Esophagus muscularis mucosa (tissue), 4 donors: ENCODE measurements at regions not wholly inside any gene's neighbourhood (a gene's known extent, or its start where the extent isn't known, plus 50 kb on each side); places are given as distances from the start of the nearest gene placed in this dataset.
A peak's percentile ranks its signal among the peaks of the same experiment; 100 is the strongest.

ENCODE experiments used
- DNase-seq: peaks from one replicate; pipeline ENCODE4 v3.0.0-alpha.2; 2017; ENCODE audit errors: extremely low spot score
- H3K27ac ChIP-seq, 4 donors: fragments of 200-600 bp; sonication (generic); replicated peaks in 1 of 4; 1 replicate in 3 of 4; 2 replicates in 1 of 4; pipeline ENCODE4 v1.5.1; 2016 to 2019; ENCODE audit warnings: mild to moderate bottlenecking in 1 of 4
- H3K27me3 ChIP-seq, 4 donors: fragments of 200-600 bp; sonication (generic); one replicate each; pipeline versions ENCODE4 v1.5.1 to v1.6.0; 2016 to 2019
- H3K36me3 ChIP-seq, 4 donors: fragments of 200-600 bp; sonication (generic); one replicate each; pipeline ENCODE4 v1.5.1; 2016 to 2019
- H3K4me1 ChIP-seq, 4 donors: fragments of 200-600 bp; sonication (generic); one replicate each; pipeline ENCODE4 v1.5.1; 2016 to 2019
- H3K4me3 ChIP-seq, 4 donors: fragments of 200-600 bp; sonication (generic); 1 replicate in 2 of 4; 2 replicates in 2 of 4; pipeline ENCODE4 v1.5.1; 2016 to 2019; ENCODE audit warnings: mild to moderate bottlenecking in 4 of 4, moderate library complexity in 1 of 4
- H3K9me3 ChIP-seq, 4 donors: fragments of 200-600 bp; sonication (generic); 1 replicate in 3 of 4; 2 replicates in 1 of 4; pipeline ENCODE4 v1.5.1; 2016 to 2019
- EP300 ChIP-seq: sonication (generic); formaldehyde crosslinking; IDR thresholded peaks from one replicate; pipeline ENCODE4 v1.6.1; 2017; ENCODE audit warnings: antibody characterized with exemption
- POLR2A ChIP-seq: fragments of 450-650 bp; IDR thresholded peaks from one replicate; pipeline ENCODE4 v1.6.1; 2017; ENCODE audit warnings: antibody characterized with exemption, moderate library complexity, mild to moderate bottlenecking, low read depth
- POLR2AphosphoS5 ChIP-seq, 2 donors: sonication (generic); formaldehyde crosslinking; IDR thresholded peaks; one replicate each; pipeline ENCODE4 v1.6.1; 2017; ENCODE audit warnings: antibody characterized with exemption in 2 of 2
- WGBS: methylation state at CpG from one replicate; pipeline ENCODE4 v1.1.5; 2018; 5-methylcytosine and 5-hydroxymethylcytosine counted together
- intact Hi-C: fragments of 100-400 bp; cut with DNase I; formaldehyde crosslinking; loops from one replicate; pipeline ENCODE4 v1.15.1; 2023
- TF ChIP-seq, protein P1 (sequence below), 3 experiments: fragments of 200-600 bp in 2 of 3; fragments of 450-650 bp in 1 of 3; sonication (generic) in 2 of 3; IDR thresholded peaks; one replicate each; pipeline ENCODE4 v1.5.1; 2017 to 2019; ENCODE audit warnings: antibody characterized with exemption in 3 of 3, mild to moderate bottlenecking in 2 of 3, moderate library complexity in 1 of 3

DNA sequence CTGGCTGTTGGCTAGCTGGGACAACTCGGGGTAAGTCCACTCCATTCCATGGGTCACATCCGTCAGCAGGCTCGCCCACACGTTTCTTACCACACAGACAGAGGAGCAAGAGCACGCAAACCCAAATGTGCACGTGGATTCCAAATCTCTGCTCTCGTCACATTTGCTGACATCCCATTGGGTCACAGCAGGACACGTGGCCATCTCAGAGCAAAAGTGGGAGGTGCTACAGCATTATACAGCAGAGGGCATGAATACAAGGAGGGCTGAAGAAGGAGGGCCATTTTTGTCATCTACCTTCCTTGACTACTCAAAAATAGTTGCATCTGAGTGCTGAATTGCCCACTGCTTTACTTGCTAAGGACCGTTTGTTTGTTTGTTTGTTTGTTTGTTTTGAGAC, 84.7 kb downstream of the RBBP6 start:
- DNase-seq, result no peak
- intact Hi-C loops, result no loop called here
- Histone ChIP-seq H3K4me1 (no peaks in the 10 kb centered on the region), H3K36me3 (no peaks in the 10 kb centered on the region), H3K9me3 (no peaks in the 10 kb centered on the region), H3K27ac (no peak overlapping the region), H3K27me3 (no peaks in the 10 kb centered on the region), H3K4me3 (no peak overlapping the region)
- WGBS, result 82% methylated on average over 9 of the region's 9 CpGs
- TF ChIP-seq EP300 (no peak), POLR2AphosphoS5 (IDR thresholded peaks at IDR 0.05) (no peak)
- TF ChIP-seq, protein P1, sequence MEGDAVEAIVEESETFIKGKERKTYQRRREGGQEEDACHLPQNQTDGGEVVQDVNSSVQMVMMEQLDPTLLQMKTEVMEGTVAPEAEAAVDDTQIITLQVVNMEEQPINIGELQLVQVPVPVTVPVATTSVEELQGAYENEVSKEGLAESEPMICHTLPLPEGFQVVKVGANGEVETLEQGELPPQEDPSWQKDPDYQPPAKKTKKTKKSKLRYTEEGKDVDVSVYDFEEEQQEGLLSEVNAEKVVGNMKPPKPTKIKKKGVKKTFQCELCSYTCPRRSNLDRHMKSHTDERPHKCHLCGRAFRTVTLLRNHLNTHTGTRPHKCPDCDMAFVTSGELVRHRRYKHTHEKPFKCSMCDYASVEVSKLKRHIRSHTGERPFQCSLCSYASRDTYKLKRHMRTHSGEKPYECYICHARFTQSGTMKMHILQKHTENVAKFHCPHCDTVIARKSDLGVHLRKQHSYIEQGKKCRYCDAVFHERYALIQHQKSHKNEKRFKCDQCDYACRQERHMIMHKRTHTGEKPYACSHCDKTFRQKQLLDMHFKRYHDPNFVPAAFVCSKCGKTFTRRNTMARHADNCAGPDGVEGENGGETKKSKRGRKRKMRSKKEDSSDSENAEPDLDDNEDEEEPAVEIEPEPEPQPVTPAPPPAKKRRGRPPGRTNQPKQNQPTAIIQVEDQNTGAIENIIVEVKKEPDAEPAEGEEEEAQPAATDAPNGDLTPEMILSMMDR (IDR thresholded peaks at IDR 0.05), result no peak

DNA sequence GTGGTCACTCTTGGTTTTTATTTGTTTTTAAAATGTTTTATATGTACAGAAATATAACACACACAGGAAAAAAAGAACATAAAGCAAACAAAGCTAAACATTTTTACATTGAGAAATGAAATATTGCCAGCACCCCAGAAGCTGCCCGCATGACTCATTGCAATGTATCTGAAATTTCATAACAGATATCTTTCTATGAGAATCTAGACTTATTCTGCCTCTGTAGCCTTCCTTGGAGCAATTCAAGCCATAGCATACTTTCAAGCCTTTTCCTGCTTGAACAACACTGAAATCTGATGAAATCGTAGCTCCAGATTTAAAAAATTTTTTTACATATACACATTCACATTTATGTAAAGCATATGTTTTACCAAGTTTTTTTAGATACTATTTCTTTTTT, 86.9 kb downstream of the RBBP6 start:
- Histone ChIP-seq H3K27ac (no peak overlapping the region), H3K36me3 (no peaks in the 10 kb centered on the region), H3K9me3 (no peaks in the 10 kb centered on the region), H3K27me3 (no peaks in the 10 kb centered on the region), H3K4me1 (no peaks in the 10 kb centered on the region), H3K4me3 (no peak overlapping the region)
- DNase-seq, result no peak
- WGBS, result 75% methylated on average over 2 of the region's 2 CpGs
- intact Hi-C loops, result no loop called here
- TF ChIP-seq EP300, result no peak

DNA sequence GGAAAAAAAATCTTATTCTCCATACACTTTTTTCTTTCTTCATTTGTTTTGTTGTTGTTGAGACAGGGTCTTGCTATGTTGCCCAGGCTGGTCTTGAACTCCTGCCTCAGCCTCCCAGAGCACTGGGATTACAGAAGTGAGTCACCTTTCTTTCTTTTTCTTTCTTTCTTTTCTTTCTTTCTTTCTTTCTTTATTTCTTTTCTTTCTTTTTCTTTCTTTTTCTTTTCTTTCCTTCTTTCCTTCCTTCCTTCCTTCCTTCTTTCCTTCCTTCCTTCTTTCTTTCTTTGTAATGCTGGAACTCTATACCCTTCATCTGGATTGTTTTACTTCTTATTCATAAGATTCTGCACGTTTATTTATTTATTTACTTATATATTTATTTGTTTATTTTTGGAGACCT, 94.5 kb upstream of the TNRC6A start:
- intact Hi-C loops, result no loop called here
- H3K27ac ChIP-seq, result peak overlapping the region in 1 of 4 donors; percentile 52
- H3K4me3 ChIP-seq, result no peak overlapping the region
- WGBS, result 59% methylated on average over 1 of the region's 1 CpG
- H3K36me3 ChIP-seq, result no peaks in the 10 kb centered on the region
- H3K4me1 ChIP-seq, result peaks cover 14 to 21% (median 19%) of the 10 kb centered on the region in 4 donors
- no peak for DNase-seq
- TF ChIP-seq POLR2AphosphoS5 (IDR thresholded peaks at IDR 0.05), result no peak
- TF ChIP-seq, protein P1 (IDR thresholded peaks at IDR 0.05), result no peak
- TF ChIP-seq EP300, result no peak
- TF ChIP-seq POLR2A, result no peak
- no peaks in the 10 kb centered on the region for H3K9me3 ChIP-seq
- no peaks in the 10 kb centered on the region for H3K27me3 ChIP-seq

DNA sequence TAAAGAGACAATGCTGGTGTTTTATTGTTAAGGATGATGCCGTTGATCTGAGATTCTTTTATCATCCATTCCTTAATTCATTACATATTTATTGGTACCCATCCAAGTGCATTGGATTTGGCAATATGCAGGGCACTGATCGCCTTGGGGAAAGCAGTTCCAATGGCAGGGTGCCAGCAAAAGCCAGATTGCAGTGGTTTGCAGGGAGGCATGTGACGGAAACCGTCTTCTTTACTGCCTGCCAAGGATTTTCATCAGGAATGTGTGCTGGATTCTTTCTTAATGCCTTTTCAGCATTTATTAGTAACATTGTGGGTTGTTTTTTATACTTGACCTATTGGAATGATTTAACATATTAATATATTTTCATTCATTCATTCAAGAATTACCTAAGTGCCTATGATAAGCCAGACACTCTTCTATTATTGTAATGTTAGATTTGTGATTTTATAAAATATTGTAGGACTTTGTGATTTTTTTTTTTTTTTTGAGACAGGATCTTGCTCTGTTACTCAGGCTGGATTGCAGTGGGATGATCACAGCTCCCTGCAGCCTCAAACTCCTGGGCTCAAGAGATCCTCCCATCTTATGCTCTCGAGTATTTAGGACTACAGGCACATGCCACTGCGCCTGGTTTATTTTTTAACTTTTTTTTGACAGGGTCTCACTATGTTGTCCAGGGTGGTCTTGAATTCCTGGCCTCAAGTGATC, 93.4 kb upstream of the TNRC6A start:
- Histone ChIP-seq H3K27me3 (no peaks in the 10 kb centered on the region), H3K9me3 (no peaks in the 10 kb centered on the region), H3K27ac (peak overlapping the region; percentile 0 to 68 (median 48)), H3K4me3 (no peak overlapping the region), H3K4me1 (peaks cover 14 to 21% (median 19%) of the 10 kb centered on the region in 4 donors), H3K36me3 (no peaks in the 10 kb centered on the region)
- WGBS, result 17% methylated on average over 6 of the region's 6 CpGs
- TF ChIP-seq EP300 (no peak), POLR2AphosphoS5 (IDR thresholded peaks at IDR 0.05) (peak; percentile 64 to 65)
- no peak for DNase-seq
- intact Hi-C loops, result no loop called here

DNA sequence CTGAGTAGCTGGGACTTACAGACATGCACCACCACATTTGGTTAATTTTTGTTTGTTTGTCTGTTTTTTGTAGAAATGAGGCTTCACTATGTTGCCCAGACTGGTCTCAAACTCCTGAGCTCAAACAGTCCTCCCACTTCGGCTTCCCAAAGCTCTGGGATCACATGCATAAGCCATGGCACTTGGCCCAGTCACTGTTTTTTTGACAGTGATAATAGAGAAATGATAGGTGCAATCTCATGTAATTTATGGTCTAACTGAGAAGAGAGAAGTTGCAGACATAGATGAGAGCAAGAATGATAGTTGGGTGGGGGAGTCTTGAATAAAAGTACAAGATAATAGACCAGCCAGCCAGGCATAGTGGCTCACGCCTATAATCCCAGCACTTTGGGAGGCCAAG, 89.7 kb upstream of the TNRC6A start:
- Histone ChIP-seq H3K4me3 (no peak overlapping the region), H3K9me3 (no peaks in the 10 kb centered on the region), H3K4me1 (peaks cover 14 to 21% (median 19%) of the 10 kb centered on the region in 4 donors), H3K27ac (no peak overlapping the region), H3K36me3 (no peaks in the 10 kb centered on the region), H3K27me3 (no peaks in the 10 kb centered on the region)
- no peak for TF ChIP-seq POLR2A
- TF ChIP-seq EP300, result no peak
- no peak for TF ChIP-seq POLR2AphosphoS5 (IDR thresholded peaks at IDR 0.05)
- TF ChIP-seq, protein P1 (IDR thresholded peaks at IDR 0.05), result no peak
- intact Hi-C loops, result no loop called here
- 80% methylated on average over 2 of the region's 2 CpGs for WGBS
- DNase-seq, result no peak

DNA sequence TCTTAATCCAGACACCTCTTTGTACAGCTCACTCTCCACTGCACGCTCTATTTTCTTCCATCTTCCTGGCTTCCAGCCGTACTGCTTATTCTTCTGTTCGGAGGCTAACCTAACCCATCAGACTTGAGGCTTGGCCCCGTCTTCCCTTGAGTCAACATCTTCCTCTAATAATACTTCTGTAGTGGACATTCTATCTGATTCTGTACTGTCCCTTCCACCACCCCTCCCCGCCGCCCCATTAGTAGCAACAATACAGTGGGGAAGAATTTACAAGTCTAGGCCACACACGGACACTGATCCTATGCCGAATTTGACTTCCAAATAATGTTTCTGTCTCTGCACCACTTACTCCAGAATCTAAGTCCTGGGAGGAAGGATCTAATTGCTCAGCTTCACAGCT, 86.0 kb upstream of the TNRC6A start:
- WGBS, result 90% methylated on average over 8 of the region's 8 CpGs
- H3K4me3 ChIP-seq, result no peak overlapping the region
- no peaks in the 10 kb centered on the region for H3K27me3 ChIP-seq
- TF ChIP-seq, protein P1 (IDR thresholded peaks at IDR 0.05), result no peak
- H3K27ac ChIP-seq, result no peak overlapping the region
- H3K4me1 ChIP-seq, result peaks cover 0 to 15% (median 14%) of the 10 kb centered on the region in 4 donors
- H3K9me3 ChIP-seq, result no peaks in the 10 kb centered on the region
- no peak for DNase-seq
- no peaks in the 10 kb centered on the region for H3K36me3 ChIP-seq
- intact Hi-C loops, result no loop called here
